ENCODE measurements at regions not wholly inside any gene's neighbourhood (a gene's known extent, or its start where the extent isn't known, plus 50 kb on each side); places are given as distances from the start of the nearest gene placed in this dataset.
A peak's percentile ranks its signal among the peaks of the same experiment; 100 is the strongest.

- Histone ChIP-seq H2AFZ (ENCODE audit: low read length) (no peak overlapping the region), H3K9ac (ENCODE audit: low read length) (no peak overlapping the region), H3K36me3 (ENCODE audit: insufficient read depth, low read length) (no peaks in the 10 kb centered on the region), H3K9me2 (replicated peaks; ENCODE audit: insufficient read depth, low read length) (no peaks in the 10 kb centered on the region), H3K4me1 (ENCODE audit: low read length) (no peaks in the 10 kb centered on the region), H3K27ac (ENCODE audit: low read length) (no peak overlapping the region), H3K4me3 (ENCODE audit: low read length) (no peak overlapping the region), H3K4me2 (ENCODE audit: low read depth, low read length, poor library complexity, severe bottlenecking) (no peak overlapping the region), H4K20me1 (ENCODE audit: insufficient read depth, low read depth, low read length) (no peaks in the 10 kb centered on the region), H3K27me3 (ENCODE audit: low read length) (peaks cover 6% of the 10 kb centered on the region; the same call in 1 of the 2 replicates), H3K79me2 (ENCODE audit: low read length) (no peaks in the 10 kb centered on the region), H3K9me3 (ENCODE audit: low read length) (no peaks in the 10 kb centered on the region)
- DNase-seq: no peak
Observed at GRCh38 chr6:72547020-72547419, 74.8 kb upstream of the KCNQ5 start.

DNA sequence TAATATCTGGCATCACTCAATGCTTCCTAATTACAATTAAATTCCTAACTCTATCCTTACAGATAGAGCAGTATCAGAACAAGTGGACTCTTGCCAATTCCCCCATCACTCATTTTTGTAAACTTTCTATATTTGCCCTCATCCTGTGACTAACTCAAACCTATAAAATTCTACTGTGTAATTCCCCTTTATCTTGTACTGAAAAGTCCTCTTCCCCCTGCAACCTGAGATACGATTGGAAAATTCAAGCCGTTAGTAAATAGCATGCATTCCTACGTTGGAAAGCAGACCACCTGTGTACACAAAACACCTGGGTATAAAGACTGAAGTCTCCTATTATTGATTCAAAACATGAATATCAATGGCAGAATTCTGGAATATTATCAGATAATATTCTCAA is 70.4 kb upstream of the KCNQ5 start:
- DNase-seq: no peak
- H3K9me3 ChIP-seq (ENCODE audit: low read length): no peaks in the 10 kb centered on the region
- H3K4me2 ChIP-seq (ENCODE audit: low read depth, low read length, poor library complexity, severe bottlenecking): no peak overlapping the region
- H3K4me3 ChIP-seq (ENCODE audit: low read length): no peak overlapping the region
- H3K27me3 ChIP-seq (ENCODE audit: low read length): no peaks in the 10 kb centered on the region
- no peak overlapping the region for H3K27ac ChIP-seq (ENCODE audit: low read length)
- H3K9me2 ChIP-seq (replicated peaks; ENCODE audit: insufficient read depth, low read length): no peaks in the 10 kb centered on the region
- no peaks in the 10 kb centered on the region for H4K20me1 ChIP-seq (ENCODE audit: insufficient read depth, low read depth, low read length)
- H2AFZ ChIP-seq (ENCODE audit: low read length): no peak overlapping the region
- H3K79me2 ChIP-seq (ENCODE audit: low read length): no peaks in the 10 kb centered on the region
- H3K36me3 ChIP-seq (ENCODE audit: insufficient read depth, low read length): no peaks in the 10 kb centered on the region
- H3K4me1 ChIP-seq (ENCODE audit: low read length): no peaks in the 10 kb centered on the region
- no peak overlapping the region for H3K9ac ChIP-seq (ENCODE audit: low read length)

DNA sequence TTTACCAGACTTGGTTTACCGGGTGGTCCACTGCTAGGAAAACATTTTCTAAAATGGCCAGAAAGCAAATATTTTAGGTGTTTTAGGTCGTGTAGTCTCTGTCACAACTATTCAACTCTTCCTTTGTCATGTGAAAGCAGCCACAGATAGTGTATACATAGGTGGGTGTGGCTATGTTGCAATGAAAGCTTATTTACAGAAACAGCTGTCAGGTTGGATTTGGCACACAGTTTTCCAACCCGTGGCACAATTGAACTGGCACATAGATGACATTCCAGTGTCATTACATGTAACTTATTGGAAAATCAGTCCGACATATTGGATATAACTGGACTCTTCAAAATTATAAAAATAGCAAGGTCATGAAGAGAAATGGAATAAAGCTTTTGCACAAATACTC is 68.9 kb upstream of the KCNQ5 start:
- Histone ChIP-seq H4K20me1 (ENCODE audit: insufficient read depth, low read depth, low read length) (no peaks in the 10 kb centered on the region), H3K79me2 (ENCODE audit: low read length) (no peaks in the 10 kb centered on the region), H3K4me3 (ENCODE audit: low read length) (no peak overlapping the region), H3K9me3 (ENCODE audit: low read length) (no peaks in the 10 kb centered on the region), H3K4me2 (ENCODE audit: low read depth, low read length, poor library complexity, severe bottlenecking) (no peak overlapping the region), H3K9me2 (replicated peaks; ENCODE audit: insufficient read depth, low read length) (no peaks in the 10 kb centered on the region), H3K36me3 (ENCODE audit: insufficient read depth, low read length) (no peaks in the 10 kb centered on the region), H3K9ac (ENCODE audit: low read length) (no peak overlapping the region), H3K27me3 (ENCODE audit: low read length) (no peaks in the 10 kb centered on the region), H3K27ac (ENCODE audit: low read length) (no peak overlapping the region), H2AFZ (ENCODE audit: low read length) (no peak overlapping the region), H3K4me1 (ENCODE audit: low read length) (no peaks in the 10 kb centered on the region)
- no peak for DNase-seq

DNA sequence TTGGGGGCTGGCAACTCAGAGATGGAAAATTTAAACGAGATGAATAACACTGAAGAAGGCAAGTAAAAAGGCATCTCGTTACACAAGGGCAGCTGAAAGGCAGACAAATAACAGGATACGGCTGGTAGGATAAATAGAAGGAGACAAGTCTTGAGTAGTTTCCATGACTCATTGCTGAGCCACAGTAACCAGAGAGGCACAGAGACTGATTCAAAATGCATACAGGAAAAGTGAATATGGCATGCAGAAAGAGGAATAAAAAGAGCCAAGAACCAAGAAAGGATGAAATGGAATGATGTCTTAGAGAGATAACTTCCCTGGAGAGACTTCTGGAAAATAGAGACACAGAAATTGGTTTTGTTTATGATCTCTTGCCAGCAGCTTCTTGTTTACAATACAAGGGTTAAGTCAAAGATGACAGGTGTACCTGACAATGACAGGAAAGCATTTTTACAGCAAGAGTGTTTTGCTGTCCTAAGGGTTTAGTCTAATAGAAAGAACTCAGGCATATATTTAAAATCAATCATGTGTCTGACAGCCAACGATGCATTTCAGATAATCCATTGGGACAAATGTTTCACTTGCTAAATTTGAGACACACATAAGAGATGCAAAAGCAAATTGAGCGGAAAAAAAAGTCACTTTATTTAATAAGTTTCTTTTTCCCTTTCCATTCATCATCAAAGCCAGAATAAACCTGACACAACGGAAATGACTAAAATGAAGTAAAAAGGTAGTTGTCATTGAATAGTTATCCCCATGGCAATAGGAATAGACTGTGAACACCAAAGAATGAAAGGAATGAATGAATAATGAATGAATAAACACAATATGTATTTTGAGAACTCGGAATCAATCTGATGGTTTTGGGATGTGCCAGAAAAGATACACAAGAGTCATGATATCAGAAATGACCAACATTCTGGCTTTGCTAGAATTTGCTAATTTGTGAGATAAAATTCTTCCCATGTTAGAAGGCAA is 68.0 kb upstream of the KCNQ5 start:
- Histone ChIP-seq H4K20me1 (ENCODE audit: insufficient read depth, low read depth, low read length) (no peaks in the 10 kb centered on the region), H3K9me2 (replicated peaks; ENCODE audit: insufficient read depth, low read length) (no peaks in the 10 kb centered on the region), H3K27ac (ENCODE audit: low read length) (no peak overlapping the region), H3K4me2 (ENCODE audit: low read depth, low read length, poor library complexity, severe bottlenecking) (no peak overlapping the region), H3K79me2 (ENCODE audit: low read length) (no peaks in the 10 kb centered on the region), H3K36me3 (ENCODE audit: insufficient read depth, low read length) (no peaks in the 10 kb centered on the region), H3K27me3 (ENCODE audit: low read length) (no peaks in the 10 kb centered on the region), H3K4me1 (ENCODE audit: low read length) (no peaks in the 10 kb centered on the region), H2AFZ (ENCODE audit: low read length) (no peak overlapping the region), H3K9ac (ENCODE audit: low read length) (no peak overlapping the region), H3K4me3 (ENCODE audit: low read length) (no peak overlapping the region), H3K9me3 (ENCODE audit: low read length) (no peaks in the 10 kb centered on the region)
- DNase-seq: peak; percentile 20

DNA sequence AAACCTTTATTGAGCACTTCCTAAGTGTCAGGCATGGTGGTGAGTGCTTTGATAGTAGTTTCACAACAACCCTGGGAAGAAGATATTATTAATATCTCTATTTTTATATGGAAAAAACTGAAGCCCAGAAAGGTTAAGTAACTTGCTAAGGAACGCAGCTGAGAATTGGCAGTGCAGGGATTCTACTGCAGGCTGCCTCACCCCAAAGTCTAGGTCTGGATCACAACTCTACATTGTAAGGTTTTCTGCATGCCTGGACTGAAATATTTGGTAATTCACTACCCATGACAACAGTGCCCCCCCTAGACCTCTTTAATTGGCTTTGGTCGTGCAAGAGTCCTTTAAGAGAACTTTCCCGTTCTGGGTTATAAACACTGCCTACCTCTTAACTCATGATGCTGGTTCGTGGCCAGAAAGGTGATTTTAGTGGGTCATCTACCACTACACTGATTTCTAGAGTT is 67.1 kb upstream of the KCNQ5 start:
- Histone ChIP-seq H4K20me1 (ENCODE audit: insufficient read depth, low read depth, low read length) (no peaks in the 10 kb centered on the region), H2AFZ (ENCODE audit: low read length) (no peak overlapping the region), H3K36me3 (ENCODE audit: insufficient read depth, low read length) (no peaks in the 10 kb centered on the region), H3K4me3 (ENCODE audit: low read length) (no peak overlapping the region), H3K9me3 (ENCODE audit: low read length) (no peaks in the 10 kb centered on the region), H3K9me2 (replicated peaks; ENCODE audit: insufficient read depth, low read length) (no peaks in the 10 kb centered on the region), H3K79me2 (ENCODE audit: low read length) (no peaks in the 10 kb centered on the region), H3K9ac (ENCODE audit: low read length) (no peak overlapping the region), H3K27ac (ENCODE audit: low read length) (no peak overlapping the region), H3K4me1 (ENCODE audit: low read length) (no peaks in the 10 kb centered on the region), H3K27me3 (ENCODE audit: low read length) (no peaks in the 10 kb centered on the region), H3K4me2 (ENCODE audit: low read depth, low read length, poor library complexity, severe bottlenecking) (no peak overlapping the region)
- DNase-seq: peak; percentile 23

DNA sequence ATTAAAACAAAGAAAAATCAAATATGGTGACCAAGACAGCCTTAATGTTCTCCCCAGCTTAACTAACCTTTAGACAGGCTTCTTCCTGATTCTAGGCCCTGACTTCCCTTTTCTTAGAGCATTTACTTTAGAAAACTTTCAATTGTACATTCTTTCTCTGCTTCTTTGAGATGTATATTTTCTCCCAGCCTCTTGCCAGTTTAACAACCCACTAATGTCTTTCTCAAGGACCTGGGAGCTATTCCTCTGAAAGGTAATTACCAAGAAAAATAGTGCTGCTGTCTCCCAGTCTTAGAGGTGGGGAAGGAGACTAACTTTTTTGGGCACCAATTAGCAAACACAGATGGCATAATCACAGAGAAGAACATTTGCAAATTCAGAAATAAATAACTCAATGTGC is 62.8 kb upstream of the KCNQ5 start:
- DNase-seq: no peak
- no peak overlapping the region for H3K4me2 ChIP-seq (ENCODE audit: low read depth, low read length, poor library complexity, severe bottlenecking)
- H3K79me2 ChIP-seq (ENCODE audit: low read length): no peaks in the 10 kb centered on the region
- no peaks in the 10 kb centered on the region for H3K9me3 ChIP-seq (ENCODE audit: low read length)
- no peaks in the 10 kb centered on the region for H4K20me1 ChIP-seq (ENCODE audit: insufficient read depth, low read depth, low read length)
- no peaks in the 10 kb centered on the region for H3K27me3 ChIP-seq (ENCODE audit: low read length)
- no peak overlapping the region for H3K27ac ChIP-seq (ENCODE audit: low read length)
- H3K4me3 ChIP-seq (ENCODE audit: low read length): no peak overlapping the region
- no peak overlapping the region for H3K9ac ChIP-seq (ENCODE audit: low read length)
- H3K9me2 ChIP-seq (replicated peaks; ENCODE audit: insufficient read depth, low read length): no peaks in the 10 kb centered on the region
- no peak overlapping the region for H2AFZ ChIP-seq (ENCODE audit: low read length)
- no peaks in the 10 kb centered on the region for H3K4me1 ChIP-seq (ENCODE audit: low read length)
- no peaks in the 10 kb centered on the region for H3K36me3 ChIP-seq (ENCODE audit: insufficient read depth, low read length)

DNA sequence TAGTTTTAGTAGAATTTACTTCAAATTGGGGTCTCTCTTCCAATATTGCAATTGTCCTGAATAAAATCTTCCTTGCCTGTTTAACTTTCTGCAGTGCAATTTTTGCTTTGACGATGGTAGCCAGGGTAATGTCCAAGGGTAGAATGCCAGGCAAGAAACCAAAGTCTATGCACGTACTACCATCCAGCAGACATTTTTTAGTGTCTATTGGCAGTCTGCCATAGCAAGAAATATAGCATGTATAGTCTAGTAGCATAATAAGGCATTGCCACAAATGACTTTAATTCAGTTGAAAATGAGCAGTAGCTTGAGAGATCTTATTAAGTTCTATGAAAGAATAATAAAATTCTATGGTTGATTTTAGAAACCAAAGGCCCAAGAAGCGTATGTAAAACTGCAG is 62.3 kb upstream of the KCNQ5 start:
- H3K27ac ChIP-seq (ENCODE audit: low read length): no peak overlapping the region

GRCh38 chr6:72560721-72561593 is 60.9 kb upstream of the KCNQ5 start:
- no peak overlapping the region for H3K27ac ChIP-seq (ENCODE audit: low read length)
- peak; percentile 45 for DNase-seq
- no peaks in the 10 kb centered on the region for H3K4me1 ChIP-seq (ENCODE audit: low read length)
- no peaks in the 10 kb centered on the region for H3K9me2 ChIP-seq (replicated peaks; ENCODE audit: insufficient read depth, low read length)
- no peaks in the 10 kb centered on the region for H3K27me3 ChIP-seq (ENCODE audit: low read length)
- H3K36me3 ChIP-seq (ENCODE audit: insufficient read depth, low read length): no peaks in the 10 kb centered on the region
- H4K20me1 ChIP-seq (ENCODE audit: insufficient read depth, low read depth, low read length): no peaks in the 10 kb centered on the region
- no peaks in the 10 kb centered on the region for H3K79me2 ChIP-seq (ENCODE audit: low read length)
- H2AFZ ChIP-seq (ENCODE audit: low read length): no peak overlapping the region
- H3K4me3 ChIP-seq (ENCODE audit: low read length): no peak overlapping the region
- no peak overlapping the region for H3K9ac ChIP-seq (ENCODE audit: low read length)
- no peak overlapping the region for H3K4me2 ChIP-seq (ENCODE audit: low read depth, low read length, poor library complexity, severe bottlenecking)
- no peaks in the 10 kb centered on the region for H3K9me3 ChIP-seq (ENCODE audit: low read length)

More for the DNA sequence above, 62.3 kb upstream of the KCNQ5 start:
- no peak overlapping the region for H3K9ac ChIP-seq (ENCODE audit: low read length)
- no peak for DNase-seq
- no peaks in the 10 kb centered on the region for H3K9me3 ChIP-seq (ENCODE audit: low read length)
- H3K4me2 ChIP-seq (ENCODE audit: low read depth, low read length, poor library complexity, severe bottlenecking): no peak overlapping the region
- no peaks in the 10 kb centered on the region for H3K4me1 ChIP-seq (ENCODE audit: low read length)
- H3K27me3 ChIP-seq (ENCODE audit: low read length): no peaks in the 10 kb centered on the region
- no peaks in the 10 kb centered on the region for H3K79me2 ChIP-seq (ENCODE audit: low read length)
- no peak overlapping the region for H3K4me3 ChIP-seq (ENCODE audit: low read length)
- no peaks in the 10 kb centered on the region for H3K9me2 ChIP-seq (replicated peaks; ENCODE audit: insufficient read depth, low read length)
- H2AFZ ChIP-seq (ENCODE audit: low read length): no peak overlapping the region
- no peaks in the 10 kb centered on the region for H4K20me1 ChIP-seq (ENCODE audit: insufficient read depth, low read depth, low read length)
- no peaks in the 10 kb centered on the region for H3K36me3 ChIP-seq (ENCODE audit: insufficient read depth, low read length)
